ENCODE measurements at regions not wholly inside any gene's neighbourhood (a gene's known extent, or its start where the extent isn't known, plus 50 kb on each side); places are given as distances from the start of the nearest gene placed in this dataset.

- Histone ChIP-seq H3K79me2 (ENCODE audit: control insufficient read depth, low read length) (no peaks in the 10 kb centered on the region), H3K27ac (ENCODE audit: low read depth, low read length) (no peak overlapping the region), H3F3A (ENCODE audit: control insufficient read depth, insufficient read depth) (no peaks in the 10 kb centered on the region), H3K4me1 (ENCODE audit: control insufficient read depth, low read length) (no peaks in the 10 kb centered on the region), H3K27me3 (ENCODE audit: control insufficient read depth, low read length) (no peaks in the 10 kb centered on the region), H3K4me2 (ENCODE audit: low read length) (no peak overlapping the region), H3K9me3 (ENCODE audit: control insufficient read depth, insufficient read depth, low read length) (no peaks in the 10 kb centered on the region), H3K36me3 (ENCODE audit: control insufficient read depth, low read length) (no peaks in the 10 kb centered on the region), H3K9me2 (replicated peaks; ENCODE audit: control insufficient read depth, low read length) (no peaks in the 10 kb centered on the region), H4K20me1 (ENCODE audit: control insufficient read depth, insufficient read depth, low read depth, low read length) (no peaks in the 10 kb centered on the region), H3K4me3 (ENCODE audit: low read length) (no peak overlapping the region)
- TF ChIP-seq CTCF (IDR thresholded peaks at IDR 0.05; ENCODE audit: low read depth, low read length, poor library complexity, severe bottlenecking) = no peak
- no peak for TF ChIP-seq EZH2phosphoT487 (IDR thresholded peaks at IDR 0.05; ENCODE audit: borderline replicate concordance, low read length)
These were observed 846.2 kb upstream of the API5 start for GRCh38 chr11:42465623-42466022.

GRCh38 chr11:42473106-42473505 lies 838.7 kb upstream of the API5 start:
- TF ChIP-seq EZH2phosphoT487 (IDR thresholded peaks at IDR 0.05; ENCODE audit: borderline replicate concordance, low read length) = no peak
- TF ChIP-seq CTCF (IDR thresholded peaks at IDR 0.05; ENCODE audit: low read depth, low read length, poor library complexity, severe bottlenecking) = no peak
- no peak overlapping the region for H3K27ac ChIP-seq (ENCODE audit: low read depth, low read length)
- H3K4me2 ChIP-seq (ENCODE audit: low read length) = no peak overlapping the region
- no peaks in the 10 kb centered on the region for H3K9me2 ChIP-seq (replicated peaks; ENCODE audit: control insufficient read depth, low read length)
- H4K20me1 ChIP-seq (ENCODE audit: control insufficient read depth, insufficient read depth, low read depth, low read length) = no peaks in the 10 kb centered on the region
- no peak overlapping the region for H3K4me3 ChIP-seq (ENCODE audit: low read length)
- H3F3A ChIP-seq (ENCODE audit: control insufficient read depth, insufficient read depth) = no peaks in the 10 kb centered on the region
- H3K27me3 ChIP-seq (ENCODE audit: control insufficient read depth, low read length) = no peaks in the 10 kb centered on the region
- no peaks in the 10 kb centered on the region for H3K9me3 ChIP-seq (ENCODE audit: control insufficient read depth, insufficient read depth, low read length)
- no peaks in the 10 kb centered on the region for H3K4me1 ChIP-seq (ENCODE audit: control insufficient read depth, low read length)
- H3K36me3 ChIP-seq (ENCODE audit: control insufficient read depth, low read length) = no peaks in the 10 kb centered on the region
- no peaks in the 10 kb centered on the region for H3K79me2 ChIP-seq (ENCODE audit: control insufficient read depth, low read length)

GRCh38 chr11:42482822-42483221 lies 829.0 kb upstream of the API5 start:
- H3K36me3 ChIP-seq (ENCODE audit: control insufficient read depth, low read length) = no peaks in the 10 kb centered on the region
- H4K20me1 ChIP-seq (ENCODE audit: control insufficient read depth, insufficient read depth, low read depth, low read length) = no peaks in the 10 kb centered on the region
- H3K9me3 ChIP-seq (ENCODE audit: control insufficient read depth, insufficient read depth, low read length) = no peaks in the 10 kb centered on the region
- TF ChIP-seq EZH2phosphoT487 (IDR thresholded peaks at IDR 0.05; ENCODE audit: borderline replicate concordance, low read length) = no peak
- no peak for TF ChIP-seq CTCF (IDR thresholded peaks at IDR 0.05; ENCODE audit: low read depth, low read length, poor library complexity, severe bottlenecking)
- H3K27ac ChIP-seq (ENCODE audit: low read depth, low read length) = no peak overlapping the region
- H3K27me3 ChIP-seq (ENCODE audit: control insufficient read depth, low read length) = no peaks in the 10 kb centered on the region
- H3K4me3 ChIP-seq (ENCODE audit: low read length) = no peak overlapping the region
- no peaks in the 10 kb centered on the region for H3K4me1 ChIP-seq (ENCODE audit: control insufficient read depth, low read length)
- no peaks in the 10 kb centered on the region for H3K9me2 ChIP-seq (replicated peaks; ENCODE audit: control insufficient read depth, low read length)
- H3K4me2 ChIP-seq (ENCODE audit: low read length) = no peak overlapping the region
- H3K79me2 ChIP-seq (ENCODE audit: control insufficient read depth, low read length) = no peaks in the 10 kb centered on the region
- no peaks in the 10 kb centered on the region for H3F3A ChIP-seq (ENCODE audit: control insufficient read depth, insufficient read depth)

- Histone ChIP-seq H3K9me3 (ENCODE audit: control insufficient read depth, insufficient read depth, low read length) (no peaks in the 10 kb centered on the region), H4K20me1 (ENCODE audit: control insufficient read depth, insufficient read depth, low read depth, low read length) (no peaks in the 10 kb centered on the region), H3K27me3 (ENCODE audit: control insufficient read depth, low read length) (no peaks in the 10 kb centered on the region), H3K4me1 (ENCODE audit: control insufficient read depth, low read length) (no peaks in the 10 kb centered on the region), H3K4me2 (ENCODE audit: low read length) (no peak overlapping the region), H3K4me3 (ENCODE audit: low read length) (no peak overlapping the region), H3K36me3 (ENCODE audit: control insufficient read depth, low read length) (no peaks in the 10 kb centered on the region), H3K79me2 (ENCODE audit: control insufficient read depth, low read length) (no peaks in the 10 kb centered on the region), H3K9me2 (replicated peaks; ENCODE audit: control insufficient read depth, low read length) (no peaks in the 10 kb centered on the region), H3K27ac (ENCODE audit: low read depth, low read length) (no peak overlapping the region), H3F3A (ENCODE audit: control insufficient read depth, insufficient read depth) (no peaks in the 10 kb centered on the region)
- TF ChIP-seq CTCF (IDR thresholded peaks at IDR 0.05; ENCODE audit: low read depth, low read length, poor library complexity, severe bottlenecking) = no peak
- no peak for TF ChIP-seq EZH2phosphoT487 (IDR thresholded peaks at IDR 0.05; ENCODE audit: borderline replicate concordance, low read length)
These were observed 821.3 kb upstream of the API5 start for GRCh38 chr11:42490506-42490905.

Data from DOHH2 (cell line).